ENCODE measurements at regions not wholly inside any gene's neighbourhood (a gene's known extent, or its start where the extent isn't known, plus 50 kb on each side); places are given as distances from the start of the nearest gene placed in this dataset.

DNA sequence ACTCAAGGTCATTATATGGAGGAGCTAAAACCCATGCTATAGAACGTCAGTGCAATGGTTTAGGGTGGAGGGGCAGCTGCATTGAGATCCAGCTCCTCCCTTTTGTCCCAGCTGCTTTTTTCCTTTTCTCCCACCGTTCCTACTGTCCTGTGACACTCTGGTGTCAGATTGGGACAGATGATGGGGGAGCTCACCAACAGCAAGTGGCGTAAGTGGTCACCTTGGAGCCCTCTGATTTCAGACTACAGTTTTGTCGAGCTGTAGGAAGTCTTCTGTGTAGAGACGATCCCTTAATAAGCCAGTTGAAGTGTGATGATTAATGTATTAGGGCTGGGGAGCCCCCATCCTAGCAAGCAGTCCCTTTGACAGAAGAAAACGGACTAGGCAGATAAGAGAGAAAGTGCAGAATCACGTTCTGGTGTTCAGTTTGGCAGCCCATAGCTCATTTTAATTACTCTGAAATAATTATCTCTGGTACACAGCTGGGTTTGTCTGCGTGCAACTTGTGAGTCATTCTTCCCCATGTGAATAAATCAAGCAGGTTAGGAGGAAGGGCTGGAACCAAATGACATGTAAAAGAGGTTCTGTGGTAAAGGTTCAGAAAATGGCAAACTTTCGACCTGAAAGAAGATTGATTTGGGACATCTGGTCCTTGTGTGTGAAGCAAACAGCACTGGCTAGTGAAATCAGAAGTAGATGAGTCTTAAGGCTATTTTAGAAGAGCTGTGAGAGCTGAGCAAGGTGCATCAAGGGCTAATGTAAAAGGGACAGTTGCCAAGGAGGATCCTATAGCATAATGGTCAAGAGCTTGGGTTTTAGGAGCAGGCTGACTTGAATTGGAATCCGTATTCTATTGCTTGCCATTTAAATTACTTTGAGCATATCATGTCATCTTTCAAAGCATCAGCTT, 241.4 kb downstream of the EDEM1 start:
- Histone ChIP-seq H3K4me3 (ENCODE audit: low read length, poor library complexity, severe bottlenecking) (no peak overlapping the region), H2AFZ (ENCODE audit: low read length) (peak overlapping the region; percentile 19; the same call in 1 of the 2 replicates), H3F3A (ENCODE audit: low read depth) (no peaks in the 10 kb centered on the region), H4K20me1 (ENCODE audit: insufficient read depth, low read length, poor library complexity, severe bottlenecking) (no peaks in the 10 kb centered on the region), H3K79me2 (ENCODE audit: insufficient read depth, low read length) (no peaks in the 10 kb centered on the region), H3K9ac (ENCODE audit: low read depth, low read length, poor library complexity, severe bottlenecking) (no peak overlapping the region), H3K4me2 (ENCODE audit: low read depth, low read length, poor library complexity, severe bottlenecking) (peak overlapping the region; percentile 27), H3K27me3 (ENCODE audit: insufficient read depth, low read length, poor library complexity, severe bottlenecking) (no peaks in the 10 kb centered on the region), H3K9me2 (replicated peaks; ENCODE audit: low read depth, low read length) (no peaks in the 10 kb centered on the region), H3K9me3 (ENCODE audit: insufficient read depth, low read depth, low read length) (no peaks in the 10 kb centered on the region), H3K4me1 (ENCODE audit: insufficient read depth, low read length, poor library complexity, severe bottlenecking) (no peaks in the 10 kb centered on the region), H3K36me3 (ENCODE audit: insufficient read depth, low read length) (no peaks in the 10 kb centered on the region)
- TF ChIP-seq, protein P1, sequence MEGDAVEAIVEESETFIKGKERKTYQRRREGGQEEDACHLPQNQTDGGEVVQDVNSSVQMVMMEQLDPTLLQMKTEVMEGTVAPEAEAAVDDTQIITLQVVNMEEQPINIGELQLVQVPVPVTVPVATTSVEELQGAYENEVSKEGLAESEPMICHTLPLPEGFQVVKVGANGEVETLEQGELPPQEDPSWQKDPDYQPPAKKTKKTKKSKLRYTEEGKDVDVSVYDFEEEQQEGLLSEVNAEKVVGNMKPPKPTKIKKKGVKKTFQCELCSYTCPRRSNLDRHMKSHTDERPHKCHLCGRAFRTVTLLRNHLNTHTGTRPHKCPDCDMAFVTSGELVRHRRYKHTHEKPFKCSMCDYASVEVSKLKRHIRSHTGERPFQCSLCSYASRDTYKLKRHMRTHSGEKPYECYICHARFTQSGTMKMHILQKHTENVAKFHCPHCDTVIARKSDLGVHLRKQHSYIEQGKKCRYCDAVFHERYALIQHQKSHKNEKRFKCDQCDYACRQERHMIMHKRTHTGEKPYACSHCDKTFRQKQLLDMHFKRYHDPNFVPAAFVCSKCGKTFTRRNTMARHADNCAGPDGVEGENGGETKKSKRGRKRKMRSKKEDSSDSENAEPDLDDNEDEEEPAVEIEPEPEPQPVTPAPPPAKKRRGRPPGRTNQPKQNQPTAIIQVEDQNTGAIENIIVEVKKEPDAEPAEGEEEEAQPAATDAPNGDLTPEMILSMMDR (conservative IDR thresholded peaks at IDR 0.05; ENCODE audit: low read length), result no peak
- no peak for TF ChIP-seq EZH2phosphoT487 (IDR thresholded peaks at IDR 0.05; ENCODE audit: borderline replicate concordance)

DNA sequence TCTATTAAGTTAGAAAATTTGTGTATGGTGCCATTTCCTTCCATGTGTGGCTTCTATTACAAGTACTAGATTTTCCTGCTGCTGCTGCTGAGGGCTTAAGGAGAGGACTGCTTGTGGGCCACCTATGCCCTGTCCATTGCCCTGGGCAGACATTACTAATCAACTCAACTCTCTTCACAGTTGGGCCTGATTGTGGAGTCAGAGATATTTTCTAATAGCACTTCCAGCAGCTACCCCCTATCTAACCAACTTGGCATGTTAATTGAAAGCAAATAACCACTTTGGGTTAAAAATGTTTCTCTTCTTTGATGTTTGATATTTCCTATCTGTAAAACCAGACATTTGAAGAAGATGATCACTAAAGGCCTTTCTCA, 242.0 kb downstream of the EDEM1 start:
- H3K9me3 ChIP-seq (ENCODE audit: insufficient read depth, low read depth, low read length), result no peaks in the 10 kb centered on the region
- H3K4me1 ChIP-seq (ENCODE audit: insufficient read depth, low read length, poor library complexity, severe bottlenecking), result no peaks in the 10 kb centered on the region
- TF ChIP-seq EZH2phosphoT487 (IDR thresholded peaks at IDR 0.05; ENCODE audit: borderline replicate concordance), result no peak
- TF ChIP-seq, protein P1 (conservative IDR thresholded peaks at IDR 0.05; ENCODE audit: low read length), result no peak
- H3K4me2 ChIP-seq (ENCODE audit: low read depth, low read length, poor library complexity, severe bottlenecking), result peak overlapping the region; percentile 27
- H3K27me3 ChIP-seq (ENCODE audit: insufficient read depth, low read length, poor library complexity, severe bottlenecking), result no peaks in the 10 kb centered on the region
- no peaks in the 10 kb centered on the region for H3K36me3 ChIP-seq (ENCODE audit: insufficient read depth, low read length)
- H3K4me3 ChIP-seq (ENCODE audit: low read length, poor library complexity, severe bottlenecking), result no peak overlapping the region
- no peaks in the 10 kb centered on the region for H3K9me2 ChIP-seq (replicated peaks; ENCODE audit: low read depth, low read length)
- no peaks in the 10 kb centered on the region for H3K79me2 ChIP-seq (ENCODE audit: insufficient read depth, low read length)
- H3K9ac ChIP-seq (ENCODE audit: low read depth, low read length, poor library complexity, severe bottlenecking), result no peak overlapping the region
- no peak overlapping the region for H2AFZ ChIP-seq (ENCODE audit: low read length)
- no peaks in the 10 kb centered on the region for H3F3A ChIP-seq (ENCODE audit: low read depth)
- H4K20me1 ChIP-seq (ENCODE audit: insufficient read depth, low read length, poor library complexity, severe bottlenecking), result no peaks in the 10 kb centered on the region

DNA sequence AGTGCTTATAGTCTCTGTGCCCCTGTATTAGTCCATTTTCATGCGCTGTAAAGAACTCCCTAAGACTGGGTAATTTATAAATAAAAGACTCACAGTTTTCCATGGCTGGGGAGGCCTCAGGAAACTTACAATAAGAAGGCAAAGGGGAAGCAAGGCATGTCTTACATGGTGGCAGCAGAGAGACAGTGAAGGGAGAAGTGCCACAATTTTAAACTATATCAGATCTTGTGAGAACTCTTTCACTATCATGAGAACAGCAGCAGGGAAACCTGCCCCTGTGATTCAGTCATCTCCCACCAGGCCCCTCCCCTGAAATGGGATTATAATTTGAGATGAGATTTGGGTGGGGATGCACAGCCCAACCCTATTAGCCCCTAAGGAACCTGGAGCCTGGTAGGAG, 243.2 kb downstream of the EDEM1 start:
- H3K27me3 ChIP-seq (ENCODE audit: insufficient read depth, low read length, poor library complexity, severe bottlenecking), result no peaks in the 10 kb centered on the region
- H3K36me3 ChIP-seq (ENCODE audit: insufficient read depth, low read length), result no peaks in the 10 kb centered on the region
- no peaks in the 10 kb centered on the region for H3K9me3 ChIP-seq (ENCODE audit: insufficient read depth, low read depth, low read length)
- no peaks in the 10 kb centered on the region for H4K20me1 ChIP-seq (ENCODE audit: insufficient read depth, low read length, poor library complexity, severe bottlenecking)
- H3K79me2 ChIP-seq (ENCODE audit: insufficient read depth, low read length), result no peaks in the 10 kb centered on the region
- H3K4me1 ChIP-seq (ENCODE audit: insufficient read depth, low read length, poor library complexity, severe bottlenecking), result no peaks in the 10 kb centered on the region
- TF ChIP-seq EZH2phosphoT487 (IDR thresholded peaks at IDR 0.05; ENCODE audit: borderline replicate concordance), result no peak
- TF ChIP-seq, protein P1 (conservative IDR thresholded peaks at IDR 0.05; ENCODE audit: low read length), result no peak
- no peak overlapping the region for H3K4me3 ChIP-seq (ENCODE audit: low read length, poor library complexity, severe bottlenecking)
- no peaks in the 10 kb centered on the region for H3K9me2 ChIP-seq (replicated peaks; ENCODE audit: low read depth, low read length)
- no peak overlapping the region for H2AFZ ChIP-seq (ENCODE audit: low read length)
- H3F3A ChIP-seq (ENCODE audit: low read depth), result no peaks in the 10 kb centered on the region
- H3K9ac ChIP-seq (ENCODE audit: low read depth, low read length, poor library complexity, severe bottlenecking), result no peak overlapping the region
- H3K4me2 ChIP-seq (ENCODE audit: low read depth, low read length, poor library complexity, severe bottlenecking), result no peak overlapping the region

All from Loucy (cell line).